ENCODE measurements at regions not wholly inside any gene's neighbourhood (a gene's known extent, or its start where the extent isn't known, plus 50 kb on each side); places are given as distances from the start of the nearest gene placed in this dataset.

- TF ChIP-seq CTCF (conservative IDR thresholded peaks at IDR 0.05; ENCODE audit: low read length) (no peak), EZH2phosphoT487 (IDR thresholded peaks at IDR 0.05; ENCODE audit: borderline replicate concordance, low read depth, low read length) (no peak)
Observed at GRCh38 chr3:124260206-124260915, 268.4 kb upstream of the ROPN1 start.

Data from OCI-LY7 (cell line).